Erythroblast (primary cell): ENCODE measurements at regions not wholly inside any gene's neighbourhood (a gene's known extent, or its start where the extent isn't known, plus 50 kb on each side); places are given as distances from the start of the nearest gene placed in this dataset.

Experiments
- GATA1 ChIP-seq: IDR thresholded peaks from 2 replicates; pipeline ENCODE4 v1.6.1; 2011; ENCODE audit warnings: low read depth, mild to moderate bottlenecking, control low read depth, low read length, moderate library complexity
- POLR2A ChIP-seq: IDR thresholded peaks from 2 replicates; pipeline ENCODE4 v1.6.1; 2011; ENCODE audit warnings: mild to moderate bottlenecking, low read length

GRCh38 chr11:39971938-39972337, 1487.5 kb downstream of the LRRC4C start:
- TF ChIP-seq POLR2A (no peak), GATA1 (no peak)
